HepG2 (cell line): ENCODE measurements at regions not wholly inside any gene's neighbourhood (a gene's known extent, or its start where the extent isn't known, plus 50 kb on each side); places are given as distances from the start of the nearest gene placed in this dataset.

Experiments used
- ATAC-seq: fragments of 200-7000 bp; cut with Tn5 transposase; 3 replicates; pipeline ENCODE4 v1.9.1; 2020; ENCODE audit warnings: mild to moderate bottlenecking, moderate library complexity
- BruUV-seq: library from RNA; stranded (reverse); fragments of 400-500 nt; replicated peaks from 2 replicates; lab custom pipeline; 2021; lab: Mats Ljungman, UMichigan
- CTCF ChIA-PET: fragments of 300-600 bp; formaldehyde crosslinking; extraction: SDS; loops from one replicate; lab custom pipeline; 2021; ENCODE audit warnings: low total read pairs, inconsistent platforms, low intra/inter-chr PET ratio; lab: Yijun Ruan, JAX
- POLR2A ChIA-PET: fragments of 350-600 bp; sonication (Branson Sonifier 250); formaldehyde crosslinking; loops from one replicate; lab custom pipeline; 2020; ENCODE audit warnings: antibody characterized with exemption, inconsistent platforms; lab: Yijun Ruan, JAX
- DNase-seq: peaks from one replicate; pipeline ENCODE4 v3.0.0-alpha.2; 2015; ENCODE audit warnings: low spot score
- FAIRE-seq: peaks from 3 replicates; lab custom pipeline; 2011; peaks lifted over from hg19 to GRCh38; lab: Jason Lieb, UNC
- H2AFZ ChIP-seq: one replicate; pipeline ENCODE4 v1.6.1; 2011; ENCODE audit warnings: low read length, inconsistent platforms
- H3K27ac ChIP-seq: fragments of 300-600 bp; 3 replicates; pipeline ENCODE4 v1.8.0; 2011; ENCODE audit warnings: mixed run types, mild to moderate bottlenecking, mixed read lengths, low read length, inconsistent platforms; ENCODE audit not compliant: insufficient read depth; ENCODE audit errors: extremely low read length
- H3K27me3 ChIP-seq, 2 experiments: fragments of 200-600 bp in 1 of 2; 2 replicates in 1 of 2; 3 replicates in 1 of 2; pipeline versions ENCODE4 v1.6.0 to v1.8.0; 2011; ENCODE audit warnings: low read length in 2 of 2, mild to moderate bottlenecking in 2 of 2, moderate library complexity in 2 of 2, inconsistent platforms in 1 of 2; ENCODE audit not compliant: insufficient read depth in 2 of 2, control insufficient read depth in 1 of 2
- H3K36me3 ChIP-seq, 2 experiments: fragments of 200-600 bp in 1 of 2; replicated peaks in 1 of 2; 2 replicates in 1 of 2; 3 replicates in 1 of 2; pipeline versions ENCODE4 v1.5.1 to v1.8.0; 2011; ENCODE audit warnings: low read length in 2 of 2, inconsistent platforms in 1 of 2; ENCODE audit not compliant: insufficient read depth in 2 of 2, control insufficient read depth in 1 of 2
- H3K4me1 ChIP-seq: 2 replicates; pipeline ENCODE4 v1.5.1; 2012; ENCODE audit warnings: low read length, inconsistent platforms; ENCODE audit not compliant: insufficient read depth
- H3K4me2 ChIP-seq: 2 replicates; pipeline ENCODE4 v1.6.0; 2011; ENCODE audit warnings: low read depth, low read length, inconsistent platforms
- H3K4me3 ChIP-seq, 3 experiments: fragments of 200-600 bp in 1 of 3; sonication (generic), shearing (Covaris generic) in 1 of 3; replicated peaks in 1 of 3; 2 replicates each; pipeline ENCODE4 v1.5.1; 2011 to 2016; ENCODE audit warnings: low read length in 3 of 3, inconsistent platforms in 2 of 3, low read depth in 2 of 3, mild to moderate bottlenecking in 2 of 3, control low read depth in 1 of 3, mixed read lengths in 1 of 3; ENCODE audit not compliant: insufficient read depth in 1 of 3
- H3K79me2 ChIP-seq: one replicate; pipeline ENCODE4 v1.6.1; 2011; ENCODE audit warnings: low read length, inconsistent platforms; ENCODE audit not compliant: insufficient read depth
- H3K9ac ChIP-seq: 2 replicates; pipeline ENCODE4 v1.6.0; 2011; ENCODE audit warnings: mild to moderate bottlenecking, low read depth, low read length, inconsistent platforms; ENCODE audit not compliant: insufficient read depth
- H3K9me3 ChIP-seq: 2 replicates; pipeline ENCODE4 v1.5.1; 2012; ENCODE audit warnings: mild to moderate bottlenecking, low read length
- H4K20me1 ChIP-seq: 2 replicates; pipeline ENCODE4 v1.6.0; 2011; ENCODE audit warnings: inconsistent platforms, mild to moderate bottlenecking, low read length, moderate library complexity; ENCODE audit not compliant: insufficient read depth
- ATF7 ChIP-seq, 2 experiments: fragments of 450-650 bp in 1 of 2; sonication (generic) in 1 of 2; formaldehyde crosslinking in 1 of 2; IDR thresholded peaks; 2 replicates each; pipeline versions ENCODE4 v1.4.0 to v1.6.1; 2016 to 2020; ENCODE audit warnings: antibody characterized with exemption in 1 of 2, mild to moderate bottlenecking in 1 of 2, missing genetic modification reagents in 1 of 2
- EED ChIP-seq: sonication (generic); formaldehyde crosslinking; IDR thresholded peaks from 2 replicates; pipeline ENCODE4 v1.5.0; 2020; ENCODE audit warnings: mild to moderate bottlenecking, missing genetic modification reagents
- KAT7 ChIP-seq: IDR thresholded peaks from 2 replicates; pipeline ENCODE4 v1.6.1; 2018; ENCODE audit warnings: borderline replicate concordance, missing compliant biosample characterization
- MEIS2 ChIP-seq: sonication (generic); formaldehyde crosslinking; IDR thresholded peaks from 2 replicates; pipeline ENCODE4 v1.9.0; 2021; ENCODE audit warnings: mild to moderate bottlenecking, missing genetic modification reagents
- SOX5 ChIP-seq: IDR thresholded peaks from 2 replicates; pipeline ENCODE4 v1.6.1; 2016; ENCODE audit warnings: borderline replicate concordance
- ZBTB40 ChIP-seq, 2 experiments: fragments of 450-650 bp in 1 of 2; sonication (generic) in 1 of 2; formaldehyde crosslinking in 1 of 2; IDR thresholded peaks; 2 replicates each; pipeline versions ENCODE4 v1.6.1 to v1.8.0; 2016 to 2022; ENCODE audit warnings: antibody characterized with exemption in 1 of 2, mild to moderate bottlenecking in 1 of 2, missing genetic modification reagents in 1 of 2
- in situ Hi-C: cut with HindIII; loops from 2 replicates; pipeline ENCODE4 v1.10.0; 2017; ENCODE audit warnings: low pct_unique_long_range_greater_than_20kb; ENCODE audit not compliant: extremely low pct_ligation_motif_present
- intact Hi-C: fragments of 100-400 bp; cut with micrococcal nuclease; formaldehyde crosslinking; loops from one replicate; pipeline ENCODE4 v1.10.0; 2022; ENCODE audit not compliant: unreplicated experiment
- TF ChIP-seq, protein P1 (sequence below): IDR thresholded peaks from 2 replicates; pipeline ENCODE4 v1.6.1; 2016
- TF ChIP-seq, protein P2 (sequence below): sonication (generic); formaldehyde crosslinking; IDR thresholded peaks from 2 replicates; pipeline ENCODE4 v1.5.0; 2020; ENCODE audit warnings: missing genetic modification reagents

- ATAC-seq: no peak
- no peaks in the 10 kb centered on the region for H3K79me2 ChIP-seq
- no peak for DNase-seq
- POLR2A ChIA-PET: no interaction called here
- in situ Hi-C loops (no loop called here), intact Hi-C loops (no loop called here)
- no peak overlapping the region for H3K4me3 ChIP-seq
- no peak overlapping the region for H2AFZ ChIP-seq
- H3K27ac ChIP-seq: no peak overlapping the region
- TF ChIP-seq KAT7: no peak
- TF ChIP-seq MEIS2 (CRISPR knock-in tag): no peak
- TF ChIP-seq, protein P1, sequence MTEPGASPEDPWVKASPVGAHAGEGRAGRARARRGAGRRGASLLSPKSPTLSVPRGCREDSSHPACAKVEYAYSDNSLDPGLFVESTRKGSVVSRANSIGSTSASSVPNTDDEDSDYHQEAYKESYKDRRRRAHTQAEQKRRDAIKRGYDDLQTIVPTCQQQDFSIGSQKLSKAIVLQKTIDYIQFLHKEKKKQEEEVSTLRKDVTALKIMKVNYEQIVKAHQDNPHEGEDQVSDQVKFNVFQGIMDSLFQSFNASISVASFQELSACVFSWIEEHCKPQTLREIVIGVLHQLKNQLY (CRISPR knock-in tag): no peak
- TF ChIP-seq, protein P2, sequence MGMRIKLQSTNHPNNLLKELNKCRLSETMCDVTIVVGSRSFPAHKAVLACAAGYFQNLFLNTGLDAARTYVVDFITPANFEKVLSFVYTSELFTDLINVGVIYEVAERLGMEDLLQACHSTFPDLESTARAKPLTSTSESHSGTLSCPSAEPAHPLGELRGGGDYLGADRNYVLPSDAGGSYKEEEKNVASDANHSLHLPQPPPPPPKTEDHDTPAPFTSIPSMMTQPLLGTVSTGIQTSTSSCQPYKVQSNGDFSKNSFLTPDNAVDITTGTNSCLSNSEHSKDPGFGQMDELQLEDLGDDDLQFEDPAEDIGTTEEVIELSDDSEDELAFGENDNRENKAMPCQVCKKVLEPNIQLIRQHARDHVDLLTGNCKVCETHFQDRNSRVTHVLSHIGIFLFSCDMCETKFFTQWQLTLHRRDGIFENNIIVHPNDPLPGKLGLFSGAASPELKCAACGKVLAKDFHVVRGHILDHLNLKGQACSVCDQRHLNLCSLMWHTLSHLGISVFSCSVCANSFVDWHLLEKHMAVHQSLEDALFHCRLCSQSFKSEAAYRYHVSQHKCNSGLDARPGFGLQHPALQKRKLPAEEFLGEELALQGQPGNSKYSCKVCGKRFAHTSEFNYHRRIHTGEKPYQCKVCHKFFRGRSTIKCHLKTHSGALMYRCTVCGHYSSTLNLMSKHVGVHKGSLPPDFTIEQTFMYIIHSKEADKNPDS (CRISPR knock-in tag): no peak
- no peak for TF ChIP-seq SOX5 (CRISPR knock-in tag)
- no peak for TF ChIP-seq EED (CRISPR knock-in tag)
- TF ChIP-seq ATF7 (IDR thresholded peaks at IDR 0.05): peak; percentile 62
- TF ChIP-seq ATF7 (CRISPR knock-in tag; IDR thresholded peaks at IDR 0.05): no peak
- no peak for TF ChIP-seq ZBTB40 (IDR thresholded peaks at IDR 0.05)
- no peak for TF ChIP-seq ZBTB40 (CRISPR knock-in tag; IDR thresholded peaks at IDR 0.05)
- no peaks in the 10 kb centered on the region for H3K4me1 ChIP-seq
- H4K20me1 ChIP-seq: no peaks in the 10 kb centered on the region
- no peak overlapping the region for H3K4me2 ChIP-seq
- FAIRE-seq: no peak
- H3K9me3 ChIP-seq: peaks cover 43% of the 10 kb centered on the region
- no peaks in the 10 kb centered on the region for H3K36me3 ChIP-seq
- no TSS peak for BruUV-seq
- no peak overlapping the region for H3K9ac ChIP-seq
- no peaks in the 10 kb centered on the region for H3K27me3 ChIP-seq
- CTCF ChIA-PET: no interaction called here
These were observed 231.0 kb downstream of the GOLGA6L6 start for GRCh38 chr15:20310603-20311002.
